H54 (cell line): ENCODE measurements at regions not wholly inside any gene's neighbourhood (a gene's known extent, or its start where the extent isn't known, plus 50 kb on each side); places are given as distances from the start of the nearest gene placed in this dataset.

Experiments
- DNase-seq: peaks from one replicate; pipeline ENCODE4 v3.0.0; 2011; ENCODE audit warnings: low spot score, mixed read lengths; ENCODE audit not compliant: insufficient read length
- FAIRE-seq: peaks from 3 replicates; lab custom pipeline; 2011; peaks lifted over from hg19 to GRCh38; lab: Jason Lieb, UNC
- POLR2A ChIP-seq: IDR thresholded peaks from 2 replicates; pipeline ENCODE4 v1.6.1; 2011; ENCODE audit warnings: low read depth, mild to moderate bottlenecking, low read length

GRCh38 chr4:125400756-125401155, 86.0 kb downstream of the FAT4 start:
- TF ChIP-seq POLR2A: no peak
- DNase-seq: no peak
- FAIRE-seq: no peak

GRCh38 chr4:125401784-125402183, 87.0 kb downstream of the FAT4 start:
- DNase-seq (no peak), FAIRE-seq (no peak)
- no peak for TF ChIP-seq POLR2A

- TF ChIP-seq POLR2A: no peak
- DNase-seq (no peak), FAIRE-seq (no peak)
These were observed 105.8 kb downstream of the FAT4 start for GRCh38 chr4:125420526-125420925.

- FAIRE-seq: no peak
- TF ChIP-seq POLR2A: no peak
- no peak for DNase-seq
These were observed 106.8 kb downstream of the FAT4 start for GRCh38 chr4:125421547-125421946.

GRCh38 chr4:125423124-125423523, 108.4 kb downstream of the FAT4 start:
- no peak for TF ChIP-seq POLR2A
- DNase-seq (no peak), FAIRE-seq (no peak)

- no peak for TF ChIP-seq POLR2A
- FAIRE-seq (no peak), DNase-seq (no peak)
These were observed 114.1 kb downstream of the FAT4 start for GRCh38 chr4:125428832-125429231.

- no peak for DNase-seq
- no peak for TF ChIP-seq POLR2A
- FAIRE-seq: no peak
These were observed 115.3 kb downstream of the FAT4 start for GRCh38 chr4:125430086-125430485.

GRCh38 chr4:125432078-125432477, 117.3 kb downstream of the FAT4 start:
- DNase-seq (no peak), FAIRE-seq (no peak)
- TF ChIP-seq POLR2A: no peak

GRCh38 chr4:125433453-125433852, 118.7 kb downstream of the FAT4 start:
- TF ChIP-seq POLR2A: no peak
- FAIRE-seq (no peak), DNase-seq (no peak)

GRCh38 chr4:125434136-125434535, 119.4 kb downstream of the FAT4 start:
- no peak for FAIRE-seq
- no peak for DNase-seq
- no peak for TF ChIP-seq POLR2A

- no peak for TF ChIP-seq POLR2A
- no peak for DNase-seq
- no peak for FAIRE-seq
These were observed 126.1 kb downstream of the FAT4 start for GRCh38 chr4:125440814-125441213.

GRCh38 chr4:125444166-125444565, 129.4 kb downstream of the FAT4 start:
- DNase-seq (no peak), FAIRE-seq (no peak)
- no peak for TF ChIP-seq POLR2A

GRCh38 chr4:125445525-125445924, 130.8 kb downstream of the FAT4 start:
- FAIRE-seq (no peak), DNase-seq (no peak)
- no peak for TF ChIP-seq POLR2A

- TF ChIP-seq POLR2A: no peak
- FAIRE-seq: no peak
- no peak for DNase-seq
These were observed 133.0 kb downstream of the FAT4 start for GRCh38 chr4:125447551-125448290.

- FAIRE-seq: no peak
- no peak for DNase-seq
- TF ChIP-seq POLR2A: no peak
These were observed 141.3 kb downstream of the FAT4 start for GRCh38 chr4:125456075-125456474.
